Erythroblast (primary cell): ENCODE measurements at regions not wholly inside any gene's neighbourhood (a gene's known extent, or its start where the extent isn't known, plus 50 kb on each side); places are given as distances from the start of the nearest gene placed in this dataset.

Experiments used
- GATA1 ChIP-seq: IDR thresholded peaks from 2 replicates; pipeline ENCODE4 v1.6.1; 2011; ENCODE audit warnings: low read depth, mild to moderate bottlenecking, control low read depth, low read length, moderate library complexity
- POLR2A ChIP-seq: IDR thresholded peaks from 2 replicates; pipeline ENCODE4 v1.6.1; 2011; ENCODE audit warnings: mild to moderate bottlenecking, low read length

DNA sequence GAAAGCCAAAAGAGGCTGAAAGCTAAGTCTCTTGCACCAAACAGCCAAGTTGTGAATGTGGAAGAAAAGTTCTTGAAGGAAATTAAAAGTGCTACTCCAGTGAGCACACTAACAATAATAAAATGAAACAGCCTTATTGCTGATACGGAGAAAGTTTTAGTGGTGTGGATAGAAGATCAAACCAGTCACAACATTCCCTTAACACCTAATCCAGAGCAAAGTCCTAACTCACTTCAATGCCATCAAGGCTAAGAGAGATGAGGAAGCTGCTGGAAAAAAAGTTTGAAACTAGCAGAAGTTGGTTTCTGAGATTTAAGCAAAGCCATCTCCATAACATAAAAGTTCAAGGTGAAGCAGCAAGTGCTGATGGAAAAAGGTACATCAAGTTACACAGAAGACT, 288.8 kb upstream of the RARB start:
- TF ChIP-seq POLR2A (no peak), GATA1 (no peak)
